ENCODE measurements at regions not wholly inside any gene's neighbourhood (a gene's known extent, or its start where the extent isn't known, plus 50 kb on each side); places are given as distances from the start of the nearest gene placed in this dataset.

DNA sequence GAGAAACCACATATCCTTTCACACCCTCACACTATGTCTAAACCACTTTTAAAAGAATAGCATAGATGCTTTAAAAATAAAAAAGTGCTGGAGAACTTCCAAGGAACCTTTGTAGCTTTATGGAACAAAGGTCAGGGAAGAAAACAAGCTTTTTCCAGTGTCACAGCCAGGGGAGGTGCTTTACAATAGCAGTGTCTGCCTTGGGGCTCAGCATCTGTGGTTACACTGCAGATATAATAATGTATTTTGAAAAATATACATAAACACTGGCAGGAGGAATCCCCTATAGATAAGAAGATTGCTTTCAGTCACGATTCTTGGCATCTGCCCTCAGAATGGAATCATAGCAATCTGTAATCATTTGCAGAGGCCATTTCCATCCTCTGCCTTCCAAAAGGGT is 362.4 kb upstream of the LRRC3B start:
- TF ChIP-seq EP300 (IDR thresholded peaks at IDR 0.05) (no peak), POLR2A (IDR thresholded peaks at IDR 0.05) (no peak)
- TF ChIP-seq, protein P1, sequence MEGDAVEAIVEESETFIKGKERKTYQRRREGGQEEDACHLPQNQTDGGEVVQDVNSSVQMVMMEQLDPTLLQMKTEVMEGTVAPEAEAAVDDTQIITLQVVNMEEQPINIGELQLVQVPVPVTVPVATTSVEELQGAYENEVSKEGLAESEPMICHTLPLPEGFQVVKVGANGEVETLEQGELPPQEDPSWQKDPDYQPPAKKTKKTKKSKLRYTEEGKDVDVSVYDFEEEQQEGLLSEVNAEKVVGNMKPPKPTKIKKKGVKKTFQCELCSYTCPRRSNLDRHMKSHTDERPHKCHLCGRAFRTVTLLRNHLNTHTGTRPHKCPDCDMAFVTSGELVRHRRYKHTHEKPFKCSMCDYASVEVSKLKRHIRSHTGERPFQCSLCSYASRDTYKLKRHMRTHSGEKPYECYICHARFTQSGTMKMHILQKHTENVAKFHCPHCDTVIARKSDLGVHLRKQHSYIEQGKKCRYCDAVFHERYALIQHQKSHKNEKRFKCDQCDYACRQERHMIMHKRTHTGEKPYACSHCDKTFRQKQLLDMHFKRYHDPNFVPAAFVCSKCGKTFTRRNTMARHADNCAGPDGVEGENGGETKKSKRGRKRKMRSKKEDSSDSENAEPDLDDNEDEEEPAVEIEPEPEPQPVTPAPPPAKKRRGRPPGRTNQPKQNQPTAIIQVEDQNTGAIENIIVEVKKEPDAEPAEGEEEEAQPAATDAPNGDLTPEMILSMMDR (IDR thresholded peaks at IDR 0.05) = no peak

Data from tibial nerve (tissue), 4 donors.